ENCODE measurements at regions not wholly inside any gene's neighbourhood (a gene's known extent, or its start where the extent isn't known, plus 50 kb on each side); places are given as distances from the start of the nearest gene placed in this dataset.

DNA sequence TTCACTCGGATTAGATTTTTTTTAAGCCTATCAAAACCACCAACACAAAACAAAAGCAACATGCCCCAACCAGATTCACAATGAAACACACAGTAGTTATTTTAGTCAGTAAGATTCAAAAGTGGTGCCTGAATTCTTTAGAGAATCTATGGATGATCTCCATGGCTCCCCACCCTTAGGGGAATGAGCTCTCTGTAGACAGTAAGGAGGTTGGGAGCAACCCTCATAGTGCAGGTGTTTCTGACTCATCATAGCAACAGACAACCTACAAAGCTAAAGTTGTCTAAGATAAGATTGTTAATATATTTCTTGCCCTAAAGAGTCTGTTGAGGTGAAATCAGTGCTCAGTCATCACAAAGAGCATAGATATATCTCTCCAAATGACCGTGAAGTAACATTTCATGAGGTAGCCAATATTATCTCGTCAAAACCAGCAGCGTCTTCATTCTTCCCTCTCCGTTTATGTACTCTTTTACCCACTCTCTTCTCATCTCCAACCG, 78.3 kb downstream of the ADAMTS1 start:
- TF ChIP-seq, protein P1, sequence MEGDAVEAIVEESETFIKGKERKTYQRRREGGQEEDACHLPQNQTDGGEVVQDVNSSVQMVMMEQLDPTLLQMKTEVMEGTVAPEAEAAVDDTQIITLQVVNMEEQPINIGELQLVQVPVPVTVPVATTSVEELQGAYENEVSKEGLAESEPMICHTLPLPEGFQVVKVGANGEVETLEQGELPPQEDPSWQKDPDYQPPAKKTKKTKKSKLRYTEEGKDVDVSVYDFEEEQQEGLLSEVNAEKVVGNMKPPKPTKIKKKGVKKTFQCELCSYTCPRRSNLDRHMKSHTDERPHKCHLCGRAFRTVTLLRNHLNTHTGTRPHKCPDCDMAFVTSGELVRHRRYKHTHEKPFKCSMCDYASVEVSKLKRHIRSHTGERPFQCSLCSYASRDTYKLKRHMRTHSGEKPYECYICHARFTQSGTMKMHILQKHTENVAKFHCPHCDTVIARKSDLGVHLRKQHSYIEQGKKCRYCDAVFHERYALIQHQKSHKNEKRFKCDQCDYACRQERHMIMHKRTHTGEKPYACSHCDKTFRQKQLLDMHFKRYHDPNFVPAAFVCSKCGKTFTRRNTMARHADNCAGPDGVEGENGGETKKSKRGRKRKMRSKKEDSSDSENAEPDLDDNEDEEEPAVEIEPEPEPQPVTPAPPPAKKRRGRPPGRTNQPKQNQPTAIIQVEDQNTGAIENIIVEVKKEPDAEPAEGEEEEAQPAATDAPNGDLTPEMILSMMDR (IDR thresholded peaks at IDR 0.05): no peak
- TF ChIP-seq POLR2A (IDR thresholded peaks at IDR 0.05): no peak
